ENCODE measurements at regions not wholly inside any gene's neighbourhood (a gene's known extent, or its start where the extent isn't known, plus 50 kb on each side); places are given as distances from the start of the nearest gene placed in this dataset.

DNA sequence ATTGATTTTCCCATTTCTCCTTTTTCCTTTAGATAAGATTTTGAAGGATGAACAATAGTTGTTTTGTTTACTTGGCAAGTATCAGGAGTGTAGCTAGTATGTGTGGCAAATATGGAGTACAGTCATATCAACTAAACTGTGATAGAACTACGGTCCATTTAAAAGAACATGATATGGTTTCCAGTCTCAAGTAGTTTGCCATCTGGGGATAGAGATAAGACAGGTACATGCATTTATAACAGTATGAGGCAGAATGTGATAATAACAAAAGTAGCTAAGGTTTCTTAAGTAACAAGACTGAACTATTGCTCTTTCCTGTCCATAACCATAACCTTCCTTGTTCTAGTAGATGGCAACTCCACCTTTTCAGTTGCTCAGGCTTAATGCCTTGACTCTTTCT lies 75.6 kb upstream of the TACR1 start:
- TF ChIP-seq, protein P1, sequence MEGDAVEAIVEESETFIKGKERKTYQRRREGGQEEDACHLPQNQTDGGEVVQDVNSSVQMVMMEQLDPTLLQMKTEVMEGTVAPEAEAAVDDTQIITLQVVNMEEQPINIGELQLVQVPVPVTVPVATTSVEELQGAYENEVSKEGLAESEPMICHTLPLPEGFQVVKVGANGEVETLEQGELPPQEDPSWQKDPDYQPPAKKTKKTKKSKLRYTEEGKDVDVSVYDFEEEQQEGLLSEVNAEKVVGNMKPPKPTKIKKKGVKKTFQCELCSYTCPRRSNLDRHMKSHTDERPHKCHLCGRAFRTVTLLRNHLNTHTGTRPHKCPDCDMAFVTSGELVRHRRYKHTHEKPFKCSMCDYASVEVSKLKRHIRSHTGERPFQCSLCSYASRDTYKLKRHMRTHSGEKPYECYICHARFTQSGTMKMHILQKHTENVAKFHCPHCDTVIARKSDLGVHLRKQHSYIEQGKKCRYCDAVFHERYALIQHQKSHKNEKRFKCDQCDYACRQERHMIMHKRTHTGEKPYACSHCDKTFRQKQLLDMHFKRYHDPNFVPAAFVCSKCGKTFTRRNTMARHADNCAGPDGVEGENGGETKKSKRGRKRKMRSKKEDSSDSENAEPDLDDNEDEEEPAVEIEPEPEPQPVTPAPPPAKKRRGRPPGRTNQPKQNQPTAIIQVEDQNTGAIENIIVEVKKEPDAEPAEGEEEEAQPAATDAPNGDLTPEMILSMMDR (IDR thresholded peaks at IDR 0.05): no peak
- TF ChIP-seq POLR2A (IDR thresholded peaks at IDR 0.05): no peak
